ENCODE measurements at regions not wholly inside any gene's neighbourhood (a gene's known extent, or its start where the extent isn't known, plus 50 kb on each side); places are given as distances from the start of the nearest gene placed in this dataset.

GRCh38 chr15:37625576-37625975, 308.9 kb upstream of the TMCO5A start:
- no peak for TF ChIP-seq POLR2AphosphoS5 (IDR thresholded peaks at IDR 0.05)
- no peak for TF ChIP-seq POLR2A (IDR thresholded peaks at IDR 0.05)
- TF ChIP-seq CTCF (IDR thresholded peaks at IDR 0.05), result no peak
- no peak for TF ChIP-seq EP300 (IDR thresholded peaks at IDR 0.05)
